ENCODE measurements at regions not wholly inside any gene's neighbourhood (a gene's known extent, or its start where the extent isn't known, plus 50 kb on each side); places are given as distances from the start of the nearest gene placed in this dataset.

GRCh38 chr2:52695731-52696130, 1071.9 kb upstream of the CHAC2 start (continued):
- TF ChIP-seq PRDM2 (tag by site-specific recombination; IDR thresholded peaks at IDR 0.05; ENCODE audit: borderline replicate concordance), result no peak
- TF ChIP-seq ZNF837 (tag by site-specific recombination; IDR thresholded peaks at IDR 0.05), result no peak

- Histone ChIP-seq H3K9me3 (ENCODE audit: control insufficient read depth, insufficient read depth, low read depth, low read length) (no peaks in the 10 kb centered on the region), H3K36me3 (ENCODE audit: control insufficient read depth in 2 of 2, insufficient read depth in 1 of 2, low read length in 2 of 2) (no peaks in the 10 kb centered on the region), H3K4me1 (ENCODE audit: control insufficient read depth, insufficient read depth, low read length) (no peaks in the 10 kb centered on the region), H3K27ac (ENCODE audit: extremely low read depth, low read depth, low read length) (no peak overlapping the region), H3K4me3 (ENCODE audit: low read depth, low read length) (no peak overlapping the region)
- ChIA-PET CTCF (no interaction called here), POLR2A (no interaction called here)
- TF ChIP-seq ZNF645 (tag by site-specific recombination; IDR thresholded peaks at IDR 0.05) (no peak), ZNF707 (tag by site-specific recombination; IDR thresholded peaks at IDR 0.05) (no peak), ZNF704 (tag by site-specific recombination; IDR thresholded peaks at IDR 0.05) (no peak), ZNF394 (tag by site-specific recombination; IDR thresholded peaks at IDR 0.05; ENCODE audit: borderline replicate concordance) (no peak), SCRT1 (tag by site-specific recombination; IDR thresholded peaks at IDR 0.05; ENCODE audit: borderline replicate concordance) (no peak), ZNF302 (tag by site-specific recombination; IDR thresholded peaks at IDR 0.05; ENCODE audit: low read depth) (no peak), ZNF223 (tag by site-specific recombination; IDR thresholded peaks at IDR 0.05) (no peak), IKZF3 (tag by site-specific recombination; IDR thresholded peaks at IDR 0.05) (no peak), ZNF623 (tag by site-specific recombination; IDR thresholded peaks at IDR 0.05) (no peak), ZNF433 (tag by site-specific recombination; IDR thresholded peaks at IDR 0.05; ENCODE audit: low read depth) (no peak), ZNF341 (tag by site-specific recombination; IDR thresholded peaks at IDR 0.05; ENCODE audit: low read depth) (no peak), ZNF76 (tag by site-specific recombination; IDR thresholded peaks at IDR 0.05; ENCODE audit: borderline replicate concordance, low read depth) (no peak), ZNF266 (tag by site-specific recombination; IDR thresholded peaks at IDR 0.05; ENCODE audit: low read depth) (no peak), ZNF114 (tag by site-specific recombination; IDR thresholded peaks at IDR 0.05) (no peak)
These were observed 1080.7 kb upstream of the CHAC2 start for GRCh38 chr2:52686935-52687334.

- Histone ChIP-seq H3K27ac (ENCODE audit: extremely low read depth, low read depth, low read length) (no peak overlapping the region), H3K36me3 (ENCODE audit: control insufficient read depth in 2 of 2, insufficient read depth in 1 of 2, low read length in 2 of 2) (no peaks in the 10 kb centered on the region), H3K4me3 (ENCODE audit: low read depth, low read length) (no peak overlapping the region), H3K4me1 (ENCODE audit: control insufficient read depth, insufficient read depth, low read length) (no peaks in the 10 kb centered on the region), H3K9me3 (ENCODE audit: control insufficient read depth, insufficient read depth, low read depth, low read length) (no peaks in the 10 kb centered on the region)
- ChIA-PET POLR2A (no interaction called here), CTCF (no interaction called here)
- TF ChIP-seq ZNF366 (tag by site-specific recombination; conservative IDR thresholded peaks at IDR 0.05) (no peak), ZBTB17 (tag by site-specific recombination; IDR thresholded peaks at IDR 0.05) (no peak), TSHZ1 (tag by site-specific recombination; IDR thresholded peaks at IDR 0.05; ENCODE audit: borderline replicate concordance) (no peak), ZNF2 (tag by site-specific recombination; IDR thresholded peaks at IDR 0.05) (no peak), ZNF747 (tag by site-specific recombination; IDR thresholded peaks at IDR 0.05) (no peak), KLF7 (tag by site-specific recombination; IDR thresholded peaks at IDR 0.05; ENCODE audit: borderline replicate concordance) (no peak)
These were observed 1091.5 kb upstream of the CHAC2 start for GRCh38 chr2:52676056-52676455.
